ENCODE measurements at regions not wholly inside any gene's neighbourhood (a gene's known extent, or its start where the extent isn't known, plus 50 kb on each side); places are given as distances from the start of the nearest gene placed in this dataset.

GRCh38 chr6:8260610-8261009 lies 158.3 kb upstream of the EEF1E1 start:
- TF ChIP-seq CTCF (IDR thresholded peaks at IDR 0.05) = no peak
- no peak for TF ChIP-seq POLR2A (IDR thresholded peaks at IDR 0.05)

Data from prostate gland (tissue), 2 donors.